ENCODE measurements at regions not wholly inside any gene's neighbourhood (a gene's known extent, or its start where the extent isn't known, plus 50 kb on each side); places are given as distances from the start of the nearest gene placed in this dataset.

DNA sequence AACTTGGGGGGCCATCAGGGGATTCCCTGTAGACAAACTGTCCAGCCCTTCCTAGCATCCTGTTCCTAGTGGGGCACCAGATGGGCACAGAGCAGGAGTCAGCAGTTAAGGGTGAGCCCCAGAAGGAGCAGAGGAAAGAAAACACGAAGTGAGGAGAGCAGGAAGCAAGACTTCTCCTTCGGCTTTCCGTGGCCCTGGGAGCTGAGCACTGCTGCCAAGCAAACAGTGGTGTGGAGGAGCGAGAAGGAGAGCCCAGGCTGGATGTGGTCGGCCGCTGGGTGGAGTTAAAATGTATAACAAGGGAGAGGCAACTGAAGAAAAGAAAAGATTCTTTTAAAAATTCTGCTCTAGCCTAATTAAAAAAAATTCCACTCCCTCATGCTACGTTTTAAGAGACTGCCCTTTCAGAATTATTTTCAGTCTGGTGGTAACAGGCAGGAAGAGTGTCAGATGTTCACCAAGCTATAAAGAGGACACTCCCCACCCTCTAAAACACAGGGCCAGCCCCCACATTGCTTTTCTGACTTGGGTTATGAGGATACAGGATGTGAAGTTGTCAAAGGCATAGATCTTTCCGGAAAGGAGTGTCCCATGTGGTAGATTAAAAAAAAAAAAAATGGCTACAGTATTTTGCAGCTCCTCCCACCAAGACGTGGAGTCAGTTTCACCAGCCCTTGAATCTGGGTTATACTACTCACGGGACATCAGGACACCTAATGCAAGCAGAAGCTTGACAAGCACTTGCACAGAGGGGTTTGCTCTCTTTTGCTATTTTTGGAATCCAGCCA, 74.9 kb upstream of the ZFHX3 start:
- Histone ChIP-seq H3K9me3 (ENCODE audit: low read depth, low read length) (peaks cover 1% of the 10 kb centered on the region), H3K4me2 (ENCODE audit: insufficient read depth, low read length) (peak overlapping the region; percentile 77), H3K36me3 (ENCODE audit: insufficient read depth, low read length) (no peaks in the 10 kb centered on the region), H3K27me3 (ENCODE audit: insufficient read depth, low read length) (peaks cover 3% of the 10 kb centered on the region), H2AFZ (ENCODE audit: low read length) (peak overlapping the region; percentile 98), H3K4me1 (ENCODE audit: insufficient read depth, low read length) (peaks cover 18% of the 10 kb centered on the region), H3K79me2 (ENCODE audit: insufficient read depth, low read length) (no peaks in the 10 kb centered on the region), H3K4me3 (ENCODE audit: insufficient read depth, low read length) (peak overlapping the region; percentile 51), H4K20me1 (ENCODE audit: insufficient read depth, low read length) (no peaks in the 10 kb centered on the region), H3K27ac (ENCODE audit: low read depth, low read length) (peak overlapping the region; percentile 62)
- DNase-seq (ENCODE audit: insufficient read length, low spot score, missing footprints), result no peak
- TF ChIP-seq, protein P1, sequence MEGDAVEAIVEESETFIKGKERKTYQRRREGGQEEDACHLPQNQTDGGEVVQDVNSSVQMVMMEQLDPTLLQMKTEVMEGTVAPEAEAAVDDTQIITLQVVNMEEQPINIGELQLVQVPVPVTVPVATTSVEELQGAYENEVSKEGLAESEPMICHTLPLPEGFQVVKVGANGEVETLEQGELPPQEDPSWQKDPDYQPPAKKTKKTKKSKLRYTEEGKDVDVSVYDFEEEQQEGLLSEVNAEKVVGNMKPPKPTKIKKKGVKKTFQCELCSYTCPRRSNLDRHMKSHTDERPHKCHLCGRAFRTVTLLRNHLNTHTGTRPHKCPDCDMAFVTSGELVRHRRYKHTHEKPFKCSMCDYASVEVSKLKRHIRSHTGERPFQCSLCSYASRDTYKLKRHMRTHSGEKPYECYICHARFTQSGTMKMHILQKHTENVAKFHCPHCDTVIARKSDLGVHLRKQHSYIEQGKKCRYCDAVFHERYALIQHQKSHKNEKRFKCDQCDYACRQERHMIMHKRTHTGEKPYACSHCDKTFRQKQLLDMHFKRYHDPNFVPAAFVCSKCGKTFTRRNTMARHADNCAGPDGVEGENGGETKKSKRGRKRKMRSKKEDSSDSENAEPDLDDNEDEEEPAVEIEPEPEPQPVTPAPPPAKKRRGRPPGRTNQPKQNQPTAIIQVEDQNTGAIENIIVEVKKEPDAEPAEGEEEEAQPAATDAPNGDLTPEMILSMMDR (IDR thresholded peaks at IDR 0.05; ENCODE audit: extremely low read depth, low read depth, low read length), result no peak

DNA sequence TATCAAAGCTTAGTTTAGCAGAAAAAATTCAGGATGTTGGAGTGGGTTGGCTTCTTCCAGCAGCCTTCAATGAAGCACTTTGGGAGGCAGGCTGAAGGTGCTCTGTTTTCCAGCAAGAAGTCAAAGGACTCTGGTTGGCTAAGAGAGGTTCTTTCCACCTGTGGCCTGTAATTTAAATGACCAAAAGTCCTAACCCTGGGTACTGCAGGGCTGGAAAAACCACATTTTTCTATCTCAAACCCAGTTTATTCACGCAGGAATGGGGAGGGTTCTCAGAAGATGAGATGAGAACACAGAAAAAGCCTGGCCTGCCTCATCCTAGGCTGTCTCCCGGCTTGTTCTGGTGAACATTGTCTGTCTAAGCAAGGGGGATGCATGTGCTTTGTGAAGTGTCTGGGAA, 68.6 kb upstream of the ZFHX3 start:
- Histone ChIP-seq H3K79me2 (ENCODE audit: insufficient read depth, low read length) (no peaks in the 10 kb centered on the region), H3K27me3 (ENCODE audit: insufficient read depth, low read length) (no peaks in the 10 kb centered on the region), H3K4me2 (ENCODE audit: insufficient read depth, low read length) (no peak overlapping the region), H2AFZ (ENCODE audit: low read length) (no peak overlapping the region), H3K9me3 (ENCODE audit: low read depth, low read length) (no peaks in the 10 kb centered on the region), H4K20me1 (ENCODE audit: insufficient read depth, low read length) (no peaks in the 10 kb centered on the region), H3K27ac (ENCODE audit: low read depth, low read length) (no peak overlapping the region), H3K4me3 (ENCODE audit: insufficient read depth, low read length) (no peak overlapping the region), H3K36me3 (ENCODE audit: insufficient read depth, low read length) (no peaks in the 10 kb centered on the region), H3K4me1 (ENCODE audit: insufficient read depth, low read length) (peaks cover 6% of the 10 kb centered on the region)
- DNase-seq (ENCODE audit: insufficient read length, low spot score, missing footprints), result no peak
- TF ChIP-seq, protein P1 (IDR thresholded peaks at IDR 0.05; ENCODE audit: extremely low read depth, low read depth, low read length), result no peak

DNA sequence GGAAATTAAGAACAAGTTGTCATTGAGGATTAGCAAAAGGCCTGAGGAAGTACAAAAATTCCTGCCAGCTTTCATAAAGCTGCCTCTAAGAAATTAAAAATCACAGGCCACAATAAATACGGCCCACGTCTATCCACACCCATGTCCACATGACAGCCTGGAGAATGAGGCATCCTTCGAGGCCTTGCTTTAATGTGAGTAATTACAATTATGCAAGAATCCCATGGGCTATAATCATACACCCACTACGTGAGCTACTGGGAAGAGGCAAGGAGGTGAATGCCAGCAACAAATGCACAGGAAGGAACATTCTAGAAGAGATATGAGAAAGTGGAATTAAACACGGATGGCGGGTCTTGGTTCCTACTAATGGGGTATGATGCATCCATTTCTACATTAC, 65.4 kb upstream of the ZFHX3 start:
- Histone ChIP-seq H4K20me1 (ENCODE audit: insufficient read depth, low read length) (no peaks in the 10 kb centered on the region), H3K4me3 (ENCODE audit: insufficient read depth, low read length) (no peak overlapping the region), H3K79me2 (ENCODE audit: insufficient read depth, low read length) (no peaks in the 10 kb centered on the region), H3K27ac (ENCODE audit: low read depth, low read length) (peak overlapping the region; percentile 4), H3K9me3 (ENCODE audit: low read depth, low read length) (no peaks in the 10 kb centered on the region), H2AFZ (ENCODE audit: low read length) (peak overlapping the region; percentile 67), H3K4me1 (ENCODE audit: insufficient read depth, low read length) (peaks cover 6% of the 10 kb centered on the region), H3K36me3 (ENCODE audit: insufficient read depth, low read length) (no peaks in the 10 kb centered on the region), H3K4me2 (ENCODE audit: insufficient read depth, low read length) (no peak overlapping the region), H3K27me3 (ENCODE audit: insufficient read depth, low read length) (no peaks in the 10 kb centered on the region)
- no peak for DNase-seq (ENCODE audit: insufficient read length, low spot score, missing footprints)
- TF ChIP-seq, protein P1 (IDR thresholded peaks at IDR 0.05; ENCODE audit: extremely low read depth, low read depth, low read length), result no peak

DNA sequence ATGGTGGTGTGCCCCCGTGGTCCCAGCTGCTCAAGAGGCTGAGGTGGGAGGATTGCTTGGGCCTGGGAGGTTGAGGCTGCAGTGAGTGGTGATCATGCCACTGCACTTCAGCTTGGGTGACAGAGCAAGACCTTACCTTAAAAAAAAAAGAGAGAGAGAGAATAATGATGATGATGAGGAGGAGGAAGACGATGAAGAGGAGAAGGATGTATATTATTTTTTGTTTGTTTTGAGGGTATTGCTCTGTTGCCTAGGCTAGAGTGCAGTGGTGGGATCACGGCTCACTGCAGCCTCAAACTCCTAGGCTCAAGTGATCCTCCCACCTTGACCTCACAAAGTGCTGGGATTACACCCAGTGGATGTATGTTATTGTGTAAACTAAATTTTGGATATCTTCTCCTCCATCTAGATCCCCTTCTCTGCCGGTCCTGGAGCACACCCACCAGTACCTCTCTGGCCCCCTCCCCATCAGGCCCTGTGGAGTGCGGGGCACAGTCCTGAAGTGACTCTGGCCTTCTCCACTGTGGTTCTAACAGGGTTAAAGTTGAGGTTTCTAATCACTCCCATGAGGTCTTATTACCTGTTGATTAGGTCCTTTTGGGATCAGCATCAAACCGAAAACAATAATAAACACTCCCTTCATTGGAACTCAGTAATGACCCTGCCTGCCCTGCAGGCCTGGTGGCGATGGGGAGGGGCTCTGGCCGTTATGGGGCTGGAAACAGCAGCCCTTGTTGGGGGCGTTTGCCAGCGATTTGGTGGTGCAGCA, 60.5 kb upstream of the ZFHX3 start:
- H3K36me3 ChIP-seq (ENCODE audit: insufficient read depth, low read length), result no peaks in the 10 kb centered on the region
- no peaks in the 10 kb centered on the region for H4K20me1 ChIP-seq (ENCODE audit: insufficient read depth, low read length)
- H3K79me2 ChIP-seq (ENCODE audit: insufficient read depth, low read length), result no peaks in the 10 kb centered on the region
- no peak overlapping the region for H3K27ac ChIP-seq (ENCODE audit: low read depth, low read length)
- H3K9me3 ChIP-seq (ENCODE audit: low read depth, low read length), result no peaks in the 10 kb centered on the region
- DNase-seq (ENCODE audit: insufficient read length, low spot score, missing footprints), result no peak
- peaks cover 5% of the 10 kb centered on the region for H3K4me1 ChIP-seq (ENCODE audit: insufficient read depth, low read length)
- no peaks in the 10 kb centered on the region for H3K27me3 ChIP-seq (ENCODE audit: insufficient read depth, low read length)
- H3K4me2 ChIP-seq (ENCODE audit: insufficient read depth, low read length), result no peak overlapping the region
- no peak overlapping the region for H3K4me3 ChIP-seq (ENCODE audit: insufficient read depth, low read length)
- H2AFZ ChIP-seq (ENCODE audit: low read length), result no peak overlapping the region
- TF ChIP-seq, protein P1 (IDR thresholded peaks at IDR 0.05; ENCODE audit: extremely low read depth, low read depth, low read length), result no peak
